Brain microvascular endothelial cell (primary cell): ENCODE measurements at regions not wholly inside any gene's neighbourhood (a gene's known extent, or its start where the extent isn't known, plus 50 kb on each side); places are given as distances from the start of the nearest gene placed in this dataset.
"Not testable (repeated sequence)": the region's sequence is repeated elsewhere in the genome, so short reads cannot be mapped to it uniquely, and the experiment has no call there.

Source experiments
- DNase-seq: peaks from one replicate; pipeline ENCODE4 v3.0.0-alpha.2; 2020
- H3K27ac ChIP-seq: fragments of 250-450 bp; sonication (Bioruptor Pico); 2 replicates; pipeline ENCODE4 v1.5.1; 2020; ENCODE audit warnings: mild to moderate bottlenecking, moderate library complexity
- H3K27me3 ChIP-seq: fragments of 250-450 bp; sonication (Bioruptor Pico); replicated peaks from 2 replicates; pipeline ENCODE4 v1.5.1; 2020; ENCODE audit warnings: mild to moderate bottlenecking
- H3K36me3 ChIP-seq: fragments of 250-450 bp; sonication (Bioruptor Pico); replicated peaks from 2 replicates; pipeline ENCODE4 v1.5.1; 2020; ENCODE audit warnings: mild to moderate bottlenecking
- H3K4me3 ChIP-seq: 2 replicates; pipeline ENCODE4 v1.5.1; 2011; ENCODE audit warnings: low read depth, mild to moderate bottlenecking, control low read depth, low read length, moderate library complexity
- in situ Hi-C: cut with HindIII; loops from 2 replicates; pipeline ENCODE4 v1.10.0; 2017; ENCODE audit warnings: low sequenced_read_pairs, low pct_ligation_motif_present
- TF ChIP-seq, protein P1 (sequence below): IDR thresholded peaks from 2 replicates; pipeline ENCODE4 v1.5.1; 2011; ENCODE audit warnings: low read depth, mild to moderate bottlenecking, moderate library complexity, low read length, control low read depth, inconsistent platforms; ENCODE audit errors: missing control alignments

DNA sequence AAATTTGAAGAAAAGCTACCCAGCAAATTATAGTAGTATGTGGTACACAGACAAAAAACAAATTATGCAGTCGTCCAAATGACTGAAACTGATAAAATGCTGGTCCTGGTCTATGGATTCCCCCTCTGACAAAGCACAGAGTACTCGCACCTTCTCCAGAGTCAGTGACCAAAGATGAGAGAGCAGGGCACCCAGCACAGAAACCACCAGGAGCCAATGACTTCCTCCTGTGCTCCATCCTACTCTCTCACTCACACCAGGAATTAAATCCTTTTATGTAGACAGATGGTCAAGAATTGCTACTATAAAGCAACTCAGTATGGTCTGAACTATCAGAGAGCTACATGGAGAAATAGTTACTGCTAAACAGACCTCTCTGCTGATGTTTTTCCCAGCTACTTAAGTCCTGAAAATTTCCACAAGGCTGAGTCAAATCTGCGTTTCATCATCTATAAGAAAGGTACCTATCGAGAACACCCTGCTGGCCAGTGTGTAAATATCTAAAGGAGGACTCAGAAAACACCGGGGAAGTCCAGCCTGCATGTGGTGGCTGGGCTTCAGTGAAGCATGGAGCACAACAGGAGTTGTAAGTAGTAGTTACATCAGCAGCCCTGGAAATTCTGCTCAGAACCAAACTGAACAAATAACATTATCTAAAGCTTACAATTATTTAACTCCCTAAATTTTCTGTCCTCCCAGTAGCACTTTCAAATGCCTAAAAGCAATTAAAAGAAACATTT lies 84.5 kb upstream of the FBXO28 start:
- peak; percentile 16 for DNase-seq
- H3K36me3 ChIP-seq, H3K4me3 ChIP-seq, in situ Hi-C loops, H3K27ac ChIP-seq, H3K27me3 ChIP-seq: not testable (repeated sequence)

DNA sequence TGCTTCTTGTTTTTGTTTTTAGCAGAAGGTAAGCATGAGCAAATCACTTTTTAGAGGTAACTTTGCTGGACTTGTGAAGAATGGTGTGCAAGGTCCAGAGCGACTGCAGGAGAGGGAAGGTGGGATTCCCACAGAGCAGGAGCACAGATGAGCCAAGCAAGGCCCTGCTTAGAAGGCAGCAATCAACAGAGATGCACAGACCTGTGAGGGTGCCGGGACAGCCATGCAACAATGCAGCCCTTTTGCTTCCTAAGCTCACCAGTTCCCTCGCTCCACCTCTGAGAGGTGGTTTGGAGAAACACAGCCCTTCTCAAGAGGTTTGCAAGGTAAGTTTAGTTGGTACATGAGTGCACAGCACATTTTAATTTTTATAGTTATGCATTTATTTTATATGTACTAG lies 85.1 kb upstream of the FBXO28 start:
- H3K27ac ChIP-seq, H3K36me3 ChIP-seq, H3K27me3 ChIP-seq, DNase-seq, H3K4me3 ChIP-seq, in situ Hi-C loops: not testable (repeated sequence)

DNA sequence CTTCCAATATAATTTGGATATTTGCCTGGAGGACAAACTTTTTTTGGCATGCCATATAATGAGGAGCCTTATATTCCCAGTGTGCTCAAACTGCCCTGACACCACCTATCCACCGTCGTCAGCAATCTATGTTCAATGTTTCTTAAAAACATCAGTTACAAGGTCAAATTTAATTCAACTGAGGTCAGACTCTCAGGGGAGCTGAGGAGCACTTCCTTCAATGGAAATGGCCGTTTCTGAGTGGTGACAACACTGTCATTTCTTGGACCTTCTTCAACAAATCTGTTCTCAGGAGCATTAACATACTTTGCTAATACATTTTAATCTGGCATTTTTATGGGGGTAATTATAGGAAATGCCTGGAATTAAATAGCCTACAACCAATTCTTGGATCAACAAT lies 90.8 kb upstream of the FBXO28 start:
- in situ Hi-C loops, H3K4me3 ChIP-seq, H3K27ac ChIP-seq, DNase-seq, H3K36me3 ChIP-seq, H3K27me3 ChIP-seq: not testable (repeated sequence)

DNA sequence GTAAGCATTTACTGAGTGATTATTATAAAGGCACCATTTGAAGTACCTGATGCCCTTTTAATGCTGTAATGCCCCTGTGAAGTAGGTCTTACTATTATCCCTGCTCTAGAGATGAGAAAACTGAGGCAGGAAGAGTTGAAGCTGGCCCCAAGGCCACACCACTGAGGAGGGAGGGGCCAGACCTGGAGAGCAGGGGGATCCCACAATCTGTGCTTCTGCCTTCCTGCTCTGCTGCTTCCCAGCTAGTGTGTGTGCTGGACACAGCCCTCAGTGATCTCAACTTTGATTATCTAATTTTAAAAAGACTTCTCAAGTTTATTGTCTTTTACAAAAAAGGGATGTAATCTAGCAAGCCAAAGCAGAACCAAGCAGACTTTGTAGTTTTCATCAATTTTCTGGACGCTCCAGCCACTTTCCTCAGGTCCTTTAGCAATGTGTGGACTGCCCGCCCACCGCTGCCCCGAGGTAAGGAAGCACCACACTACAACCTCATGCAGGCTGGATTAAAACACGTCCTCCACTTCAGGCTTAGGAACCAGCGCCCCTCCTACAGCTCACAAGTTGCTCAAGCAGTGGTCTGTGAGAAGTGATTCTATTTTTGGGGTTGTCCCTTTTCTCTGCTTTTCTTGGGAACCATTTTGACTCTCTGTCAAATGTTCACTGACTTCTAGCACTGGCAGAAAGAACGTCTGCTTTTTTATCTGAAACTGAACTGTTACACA lies 91.5 kb upstream of the FBXO28 start:
- H3K27ac ChIP-seq, DNase-seq, H3K4me3 ChIP-seq, H3K27me3 ChIP-seq, H3K36me3 ChIP-seq, in situ Hi-C loops: not testable (repeated sequence)

DNA sequence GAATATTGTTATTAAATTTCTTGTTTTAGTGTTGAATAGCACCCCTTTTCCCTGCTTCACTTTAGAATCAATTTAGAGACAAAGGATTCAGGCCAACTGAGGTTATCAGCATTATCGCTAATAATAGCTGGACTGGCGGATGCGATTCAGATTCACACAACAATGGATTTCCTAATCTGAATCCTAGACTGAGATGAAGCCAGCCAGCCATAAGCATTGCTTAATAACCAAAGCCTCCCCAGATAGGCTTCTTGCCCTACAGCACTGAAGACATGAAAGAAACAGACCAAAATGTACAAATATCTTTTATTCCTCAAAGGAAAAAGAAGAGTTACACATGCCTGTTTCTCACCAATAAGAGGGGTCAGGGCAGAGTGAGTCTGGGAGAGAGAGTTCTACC lies 94.0 kb upstream of the FBXO28 start:
- in situ Hi-C loops, DNase-seq, H3K27ac ChIP-seq, H3K4me3 ChIP-seq, H3K36me3 ChIP-seq, H3K27me3 ChIP-seq: not testable (repeated sequence)

DNA sequence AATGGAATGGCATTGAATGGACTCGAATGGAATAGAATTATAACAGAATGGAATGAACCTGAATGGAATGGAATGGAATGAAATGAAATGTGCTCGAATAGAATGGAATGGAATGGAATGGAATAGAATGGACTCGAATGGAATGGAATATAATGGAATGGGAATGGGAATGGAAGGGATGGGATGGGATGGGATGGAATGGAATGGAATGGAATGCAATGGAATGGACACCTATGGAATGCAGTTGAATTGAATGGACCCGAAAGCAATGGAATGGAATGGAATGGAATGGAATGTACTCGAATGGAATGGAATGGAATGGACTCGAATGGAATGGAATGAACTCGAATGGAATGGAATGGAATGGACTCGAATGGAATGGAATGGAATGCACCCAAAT lies 98.1 kb upstream of the FBXO28 start:
- DNase-seq, H3K36me3 ChIP-seq, H3K27ac ChIP-seq, in situ Hi-C loops, H3K4me3 ChIP-seq, H3K27me3 ChIP-seq: not testable (repeated sequence)

DNA sequence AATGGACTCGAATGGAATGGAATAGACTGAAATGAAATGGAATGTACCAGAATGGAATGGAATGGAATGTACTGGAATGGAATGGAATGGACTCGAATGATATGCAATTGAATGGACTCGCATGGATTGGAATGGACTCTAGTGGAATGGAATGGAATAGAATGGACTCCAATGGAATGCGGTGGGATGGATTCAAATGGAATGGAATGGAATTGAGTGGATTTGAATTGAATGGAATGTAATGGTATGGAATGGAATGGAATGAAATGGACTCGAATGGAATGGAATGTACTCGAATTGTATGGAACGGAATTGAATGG lies 99.6 kb upstream of the FBXO28 start:
- TF ChIP-seq, protein P1, sequence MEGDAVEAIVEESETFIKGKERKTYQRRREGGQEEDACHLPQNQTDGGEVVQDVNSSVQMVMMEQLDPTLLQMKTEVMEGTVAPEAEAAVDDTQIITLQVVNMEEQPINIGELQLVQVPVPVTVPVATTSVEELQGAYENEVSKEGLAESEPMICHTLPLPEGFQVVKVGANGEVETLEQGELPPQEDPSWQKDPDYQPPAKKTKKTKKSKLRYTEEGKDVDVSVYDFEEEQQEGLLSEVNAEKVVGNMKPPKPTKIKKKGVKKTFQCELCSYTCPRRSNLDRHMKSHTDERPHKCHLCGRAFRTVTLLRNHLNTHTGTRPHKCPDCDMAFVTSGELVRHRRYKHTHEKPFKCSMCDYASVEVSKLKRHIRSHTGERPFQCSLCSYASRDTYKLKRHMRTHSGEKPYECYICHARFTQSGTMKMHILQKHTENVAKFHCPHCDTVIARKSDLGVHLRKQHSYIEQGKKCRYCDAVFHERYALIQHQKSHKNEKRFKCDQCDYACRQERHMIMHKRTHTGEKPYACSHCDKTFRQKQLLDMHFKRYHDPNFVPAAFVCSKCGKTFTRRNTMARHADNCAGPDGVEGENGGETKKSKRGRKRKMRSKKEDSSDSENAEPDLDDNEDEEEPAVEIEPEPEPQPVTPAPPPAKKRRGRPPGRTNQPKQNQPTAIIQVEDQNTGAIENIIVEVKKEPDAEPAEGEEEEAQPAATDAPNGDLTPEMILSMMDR = no peak
- Histone ChIP-seq H3K36me3 (no peaks in the 10 kb centered on the region), H3K4me3 (no peak overlapping the region), H3K27me3 (no peaks in the 10 kb centered on the region), H3K27ac (no peak overlapping the region)
- in situ Hi-C loops = no loop called here
- DNase-seq = no peak

DNA sequence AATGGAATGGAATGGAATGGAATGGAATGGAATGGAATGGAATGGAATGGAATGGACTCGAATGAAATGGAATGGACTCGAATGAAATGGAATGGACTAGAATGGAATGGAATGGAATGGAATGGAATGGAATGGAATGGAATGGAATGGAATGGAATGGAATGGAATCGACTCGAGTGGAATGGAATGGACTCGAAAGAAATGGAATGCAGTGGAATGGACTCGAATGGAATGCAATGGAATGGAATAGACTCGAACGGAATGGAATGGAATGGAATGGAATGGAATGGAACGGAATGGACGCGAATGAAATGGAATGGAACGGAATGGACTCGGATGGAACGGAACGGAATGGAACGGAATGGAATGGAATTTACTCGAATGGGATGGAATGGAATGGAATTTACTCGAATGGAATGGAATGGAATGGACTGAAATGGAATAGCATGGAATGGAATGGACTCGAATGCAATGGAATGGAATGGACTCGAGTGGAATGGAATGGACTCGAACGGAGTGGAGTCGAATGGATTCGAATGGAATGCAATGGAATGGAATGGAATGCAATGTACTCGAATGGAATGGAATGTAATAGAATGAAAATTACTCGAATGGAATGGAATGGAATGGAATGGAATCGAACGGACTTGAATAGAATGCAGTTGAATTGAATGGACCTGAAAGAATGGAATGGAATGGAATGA lies 100.1 kb upstream of the FBXO28 start:
- H3K4me3 ChIP-seq, H3K27me3 ChIP-seq, H3K27ac ChIP-seq, in situ Hi-C loops, DNase-seq, H3K36me3 ChIP-seq: not testable (repeated sequence)

DNA sequence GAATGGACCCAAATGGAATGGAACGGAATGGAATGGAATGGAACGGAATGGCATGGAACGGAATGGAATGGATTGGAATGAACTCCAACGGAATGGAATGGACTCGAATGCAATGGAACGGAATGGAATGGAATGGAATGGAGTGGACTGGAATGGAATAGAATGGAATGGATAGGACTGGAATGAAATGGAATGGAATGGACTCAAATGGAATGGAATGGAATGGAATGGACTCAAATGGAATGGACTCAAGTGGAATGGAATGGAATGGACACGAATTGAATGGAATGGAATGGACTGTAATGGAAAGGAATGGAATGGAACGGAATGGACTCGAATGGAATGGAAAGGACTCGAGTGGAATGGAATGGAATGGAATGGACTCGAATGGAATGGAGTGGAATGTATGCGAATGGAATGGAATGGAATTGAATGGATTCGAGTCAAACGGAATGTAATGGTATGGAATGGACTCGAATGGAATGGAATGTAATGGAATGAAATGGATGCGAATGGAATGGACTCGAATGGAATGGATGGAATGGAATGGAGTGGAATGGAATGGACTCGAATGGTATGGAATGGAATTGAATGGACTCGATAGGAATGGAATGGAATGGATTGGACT lies 101.0 kb upstream of the FBXO28 start:
- H3K27ac ChIP-seq, H3K36me3 ChIP-seq, H3K27me3 ChIP-seq, DNase-seq, in situ Hi-C loops, H3K4me3 ChIP-seq: not testable (repeated sequence)

DNA sequence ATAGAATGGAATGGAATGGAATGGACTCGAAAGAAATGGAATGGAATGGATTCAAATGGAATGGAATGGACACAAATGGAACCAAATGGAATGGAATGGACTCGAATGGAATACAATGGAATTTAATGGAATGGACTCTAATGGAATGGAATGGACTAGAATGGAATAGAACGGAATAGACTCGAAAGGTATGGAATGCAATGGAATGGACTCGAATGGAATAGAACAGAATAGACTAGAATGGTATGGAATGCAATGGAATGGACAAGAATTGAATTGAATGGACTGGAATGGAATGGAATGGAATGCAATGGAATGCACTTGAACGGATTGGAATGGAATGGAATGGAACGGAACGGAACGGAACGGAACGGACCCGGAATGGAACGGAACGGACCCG lies 101.7 kb upstream of the FBXO28 start:
- H3K36me3 ChIP-seq, DNase-seq, in situ Hi-C loops, H3K27me3 ChIP-seq, H3K27ac ChIP-seq, H3K4me3 ChIP-seq: not testable (repeated sequence)

DNA sequence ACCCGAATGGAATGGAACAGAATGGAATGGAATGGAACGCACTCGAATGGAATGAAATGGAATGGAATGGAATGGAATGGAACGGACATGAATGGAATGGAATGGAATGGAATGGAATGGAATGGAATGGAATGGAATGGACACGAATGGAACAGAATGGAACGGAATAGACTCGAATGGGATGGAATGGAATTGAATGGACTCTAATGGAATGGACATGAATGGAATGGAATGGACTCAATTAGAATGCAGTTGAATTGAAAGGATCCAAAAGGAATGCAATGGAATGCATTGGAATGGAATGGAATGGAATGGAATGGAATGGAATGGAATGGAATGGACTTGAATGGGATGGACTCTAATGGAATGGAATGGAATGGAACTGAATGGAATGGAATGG lies 102.2 kb upstream of the FBXO28 start:
- H3K36me3 ChIP-seq, H3K4me3 ChIP-seq, in situ Hi-C loops, H3K27ac ChIP-seq, H3K27me3 ChIP-seq, DNase-seq: not testable (repeated sequence)

DNA sequence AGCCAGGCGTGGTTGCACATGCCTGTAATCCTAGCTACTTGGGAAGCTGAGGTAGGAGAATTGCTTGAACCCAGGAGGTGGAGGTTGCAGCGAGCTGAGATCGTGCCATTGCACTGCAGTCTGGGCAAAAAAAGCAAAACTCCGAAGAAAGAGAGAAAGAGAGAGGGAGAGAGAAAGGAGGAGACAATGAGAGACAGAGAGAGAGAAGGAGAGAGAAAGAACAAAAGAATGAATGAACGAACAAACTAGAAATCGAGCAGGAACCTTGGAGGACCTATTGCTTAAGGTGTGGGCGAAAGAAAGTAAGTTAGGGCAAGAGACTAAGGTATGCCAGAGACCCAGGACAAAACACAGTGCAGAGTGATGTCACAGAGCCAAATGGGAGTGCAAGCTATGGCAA lies 102.8 kb upstream of the FBXO28 start:
- H3K27ac ChIP-seq, in situ Hi-C loops, H3K27me3 ChIP-seq, H3K36me3 ChIP-seq, DNase-seq, H3K4me3 ChIP-seq: not testable (repeated sequence)

DNA sequence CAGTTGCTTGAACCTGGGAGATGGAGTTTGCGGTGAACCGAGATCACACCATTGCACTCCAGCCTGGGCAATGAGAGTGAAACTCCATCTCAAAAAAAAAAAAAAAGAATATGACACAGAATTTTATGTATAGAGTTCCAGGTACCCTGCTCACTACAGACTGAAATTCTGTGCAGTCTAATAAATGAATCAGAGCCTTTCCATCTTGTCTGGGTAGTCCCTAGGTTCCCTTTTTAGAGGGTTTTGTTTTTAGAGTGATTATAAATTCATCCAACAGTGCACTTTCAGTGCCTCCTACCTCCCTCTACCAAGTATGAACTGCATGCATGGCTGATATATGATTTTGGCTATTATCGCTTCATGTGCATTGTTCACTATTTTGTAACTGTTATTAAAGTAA lies 107.9 kb upstream of the FBXO28 start:
- H3K36me3 ChIP-seq, in situ Hi-C loops, DNase-seq, H3K4me3 ChIP-seq, H3K27me3 ChIP-seq, H3K27ac ChIP-seq: not testable (repeated sequence)
